Fibroblast of the aortic adventitia (primary cell): ENCODE measurements at regions not wholly inside any gene's neighbourhood (a gene's known extent, or its start where the extent isn't known, plus 50 kb on each side); places are given as distances from the start of the nearest gene placed in this dataset.

Experiments used
- DNase-seq: peaks from one replicate; pipeline ENCODE4 v3.0.0-alpha.2; 2010; ENCODE audit warnings: low read depth
- H3K4me3 ChIP-seq: 2 replicates; pipeline ENCODE4 v1.5.1; 2011; ENCODE audit warnings: low read depth, mild to moderate bottlenecking, control low read depth, low read length, moderate library complexity
- CTCF ChIP-seq: IDR thresholded peaks from 2 replicates; pipeline ENCODE4 v1.5.1; 2011; ENCODE audit warnings: mild to moderate bottlenecking, low read length, control low read depth, inconsistent platforms; ENCODE audit not compliant: insufficient read depth

GRCh38 chr7:68576366-68576765 lies 1021.9 kb upstream of the AUTS2 start:
- TF ChIP-seq CTCF, result no peak
- no peak overlapping the region for H3K4me3 ChIP-seq
- no peak for DNase-seq

DNA sequence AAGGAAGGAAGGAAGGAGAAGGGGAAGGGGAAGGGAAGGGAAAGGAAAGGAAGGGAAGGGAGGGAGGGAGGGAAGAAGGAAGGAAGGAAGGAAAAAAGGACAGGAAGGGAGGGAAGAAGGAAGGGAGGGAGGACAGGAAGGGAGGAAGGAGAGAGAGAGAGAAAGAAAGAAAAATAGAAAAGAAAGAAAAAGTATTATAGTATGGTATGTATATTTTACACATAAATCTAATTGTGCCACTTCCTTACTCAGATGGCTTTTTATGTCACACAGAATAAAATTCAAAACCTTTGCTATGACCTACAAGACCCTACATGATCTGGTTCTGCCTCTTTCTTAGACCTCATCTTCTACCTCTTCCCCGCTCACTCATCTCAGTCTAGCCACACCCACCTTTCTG lies 1016.9 kb upstream of the AUTS2 start:
- TF ChIP-seq CTCF, result no peak
- DNase-seq, result no peak
- H3K4me3 ChIP-seq, result no peak overlapping the region

DNA sequence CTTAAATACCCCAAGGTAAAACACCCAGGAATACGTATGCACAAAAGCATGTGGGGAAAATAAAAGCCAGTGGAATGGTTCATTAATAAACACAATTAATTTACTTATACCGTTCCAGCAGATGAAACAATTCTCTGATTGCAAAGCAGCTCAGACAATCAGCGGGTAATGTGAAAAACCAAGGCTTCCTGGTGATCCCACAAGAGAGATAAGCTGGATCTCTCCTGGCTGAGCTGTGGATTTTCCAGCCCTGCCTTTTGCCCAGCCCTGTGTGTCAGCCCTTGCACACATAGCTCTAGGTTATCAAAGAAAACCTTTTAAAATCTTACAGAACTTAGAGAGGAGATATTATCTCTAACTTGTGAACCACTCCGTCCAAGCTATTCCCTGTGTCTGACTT lies 1010.7 kb upstream of the AUTS2 start:
- DNase-seq, result no peak
- no peak for TF ChIP-seq CTCF

GRCh38 chr7:68601826-68602225 lies 996.4 kb upstream of the AUTS2 start:
- no peak for DNase-seq
- H3K4me3 ChIP-seq, result no peak overlapping the region
- no peak for TF ChIP-seq CTCF

More for the DNA sequence above, 1010.7 kb upstream of the AUTS2 start:
- H3K4me3 ChIP-seq, result no peak overlapping the region

DNA sequence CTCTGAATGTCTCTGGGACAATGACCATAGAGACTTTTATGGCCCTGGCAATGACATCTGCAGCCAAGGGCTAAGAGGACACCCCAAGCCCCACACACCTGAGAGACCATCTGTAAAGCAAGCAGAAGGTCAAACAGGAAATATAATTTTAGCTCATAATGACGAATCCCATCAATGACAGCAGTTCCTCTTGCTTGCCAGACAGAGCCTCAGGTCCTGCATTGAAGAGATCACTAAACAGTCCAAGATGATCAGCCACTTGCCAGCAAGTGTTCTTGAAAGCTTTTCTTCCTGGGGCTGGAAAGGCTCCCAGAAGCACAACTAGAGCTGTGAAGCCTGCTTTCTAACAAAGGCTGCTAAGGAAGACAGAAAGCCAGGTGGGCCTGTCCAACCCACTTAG lies 993.7 kb upstream of the AUTS2 start:
- no peak overlapping the region for H3K4me3 ChIP-seq
- DNase-seq, result no peak
- no peak for TF ChIP-seq CTCF

GRCh38 chr7:68610701-68611100 lies 987.6 kb upstream of the AUTS2 start:
- TF ChIP-seq CTCF, result no peak
- DNase-seq, result no peak
- no peak overlapping the region for H3K4me3 ChIP-seq

- TF ChIP-seq CTCF, result no peak
- no peak for DNase-seq
- H3K4me3 ChIP-seq, result no peak overlapping the region
Observed at GRCh38 chr7:68613405-68613804, 984.9 kb upstream of the AUTS2 start.
